ENCODE measurements at regions not wholly inside any gene's neighbourhood (a gene's known extent, or its start where the extent isn't known, plus 50 kb on each side); places are given as distances from the start of the nearest gene placed in this dataset.

DNA sequence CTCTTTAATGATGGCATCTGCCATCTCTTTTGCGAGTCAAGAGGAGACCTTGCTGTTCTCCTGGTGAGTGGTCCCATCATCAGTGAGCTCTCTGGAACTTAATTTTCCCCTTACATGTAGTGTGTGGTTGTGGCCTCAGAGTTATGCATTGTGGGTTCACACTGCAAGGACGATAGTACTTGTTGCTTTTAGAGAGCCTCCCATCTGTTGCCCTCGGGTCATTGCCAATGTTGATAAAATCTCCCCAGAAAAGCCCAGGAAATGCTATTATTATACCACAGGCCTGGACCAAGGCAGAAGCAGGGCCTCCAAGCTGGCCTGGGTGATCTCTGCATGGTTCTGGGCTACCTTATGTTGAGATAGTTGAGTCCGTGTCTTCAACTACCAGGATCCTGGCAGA lies 241.6 kb downstream of the BMP7 start:
- H3K27ac ChIP-seq (ENCODE audit: insufficient read length, low read depth, low read length), result no peak overlapping the region
- no peaks in the 10 kb centered on the region for H3K23me2 ChIP-seq (ENCODE audit: insufficient read length, low read depth, low read length, poor library complexity, severe bottlenecking)
- Mint-ChIP-seq H3K4me3 (no peak overlapping the region), H3K9me3 (no peaks in the 10 kb centered on the region; a peak in 1 of 5 replicates), H3K27me3 (ENCODE audit: low read depth) (peaks cover 38% of the 10 kb centered on the region), H3K4me1 (peaks cover 21 to 36% of the 10 kb centered on the region in 2 experiments), H3K27ac (no peak overlapping the region), H3K36me3 (ENCODE audit: insufficient read depth in 1 of 3, low read depth in 3 of 3) (peaks cover 0 to 5% (median 0%) of the 10 kb centered on the region in 3 experiments; a peak in 2 of 7 replicates)
- H3K23ac ChIP-seq (ENCODE audit: insufficient read length, low read depth, low read length), result no peak overlapping the region
- no peak overlapping the region for H4K8ac ChIP-seq (replicated peaks; ENCODE audit: insufficient read length, low read depth, low read length)
- no peak overlapping the region for H2BK15ac ChIP-seq (ENCODE audit: low read depth, low read length)
- WGBS (ENCODE audit: extremely low coverage, insufficient read length, low lambda C conversion rate), result no CpG with 5 or more reads among the region's 4 CpGs
- no peaks in the 10 kb centered on the region for H4K20me1 ChIP-seq (ENCODE audit: control insufficient read depth, insufficient read depth, insufficient read length)
- no peak overlapping the region for H2BK120ac ChIP-seq (ENCODE audit: low read depth, low read length, poor library complexity, severe bottlenecking)
- H3K9me3 ChIP-seq (ENCODE audit: control insufficient read depth, low read depth, low read length), result no peaks in the 10 kb centered on the region
- H2BK12ac ChIP-seq (ENCODE audit: insufficient read length, low read depth, low read length), result no peak overlapping the region
- H3K56ac ChIP-seq (ENCODE audit: insufficient read length, low read depth, low read length), result no peak overlapping the region
- no peak overlapping the region for H3T11ph ChIP-seq (ENCODE audit: low read length)
- H3K18ac ChIP-seq (ENCODE audit: insufficient read length, low read depth, low read length), result no peak overlapping the region
- no peak overlapping the region for H4K91ac ChIP-seq (ENCODE audit: insufficient read length, low read depth, low read length)
- H2AFZ ChIP-seq (ENCODE audit: low read length), result no peak overlapping the region
- no peak overlapping the region for H2BK20ac ChIP-seq (ENCODE audit: low read depth, low read length, poor library complexity, severe bottlenecking)
- no peak overlapping the region for H3K4ac ChIP-seq (ENCODE audit: low read depth, low read length)
- H3K4me2 ChIP-seq (ENCODE audit: insufficient read depth, insufficient read length, low read length), result no peak overlapping the region
- no peak overlapping the region for H3K14ac ChIP-seq (ENCODE audit: insufficient read depth, low read length)
- H3K79me2 ChIP-seq (ENCODE audit: insufficient read depth, low read length), result no peaks in the 10 kb centered on the region
- TF ChIP-seq, protein P1, sequence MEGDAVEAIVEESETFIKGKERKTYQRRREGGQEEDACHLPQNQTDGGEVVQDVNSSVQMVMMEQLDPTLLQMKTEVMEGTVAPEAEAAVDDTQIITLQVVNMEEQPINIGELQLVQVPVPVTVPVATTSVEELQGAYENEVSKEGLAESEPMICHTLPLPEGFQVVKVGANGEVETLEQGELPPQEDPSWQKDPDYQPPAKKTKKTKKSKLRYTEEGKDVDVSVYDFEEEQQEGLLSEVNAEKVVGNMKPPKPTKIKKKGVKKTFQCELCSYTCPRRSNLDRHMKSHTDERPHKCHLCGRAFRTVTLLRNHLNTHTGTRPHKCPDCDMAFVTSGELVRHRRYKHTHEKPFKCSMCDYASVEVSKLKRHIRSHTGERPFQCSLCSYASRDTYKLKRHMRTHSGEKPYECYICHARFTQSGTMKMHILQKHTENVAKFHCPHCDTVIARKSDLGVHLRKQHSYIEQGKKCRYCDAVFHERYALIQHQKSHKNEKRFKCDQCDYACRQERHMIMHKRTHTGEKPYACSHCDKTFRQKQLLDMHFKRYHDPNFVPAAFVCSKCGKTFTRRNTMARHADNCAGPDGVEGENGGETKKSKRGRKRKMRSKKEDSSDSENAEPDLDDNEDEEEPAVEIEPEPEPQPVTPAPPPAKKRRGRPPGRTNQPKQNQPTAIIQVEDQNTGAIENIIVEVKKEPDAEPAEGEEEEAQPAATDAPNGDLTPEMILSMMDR (conservative IDR thresholded peaks at IDR 0.05), result no peak
- peaks cover 3% of the 10 kb centered on the region; the same call in 1 of the 2 replicates for H3K4me1 ChIP-seq (ENCODE audit: insufficient read depth, low read length)
- no peaks in the 10 kb centered on the region for H3K27me3 ChIP-seq (ENCODE audit: insufficient read depth, low read length)
- DNase-seq, result no peak
- H2AK5ac ChIP-seq (ENCODE audit: insufficient read length, low read length), result no peak overlapping the region
- no peak overlapping the region for H2BK5ac ChIP-seq (ENCODE audit: insufficient read length, low read length)
- H3K79me1 ChIP-seq (ENCODE audit: insufficient read depth, low read depth, low read length, poor library complexity, severe bottlenecking), result no peaks in the 10 kb centered on the region
- H3K9ac ChIP-seq (ENCODE audit: extremely low read depth, insufficient read length, low read length), result no peak overlapping the region
- H4K5ac ChIP-seq (ENCODE audit: insufficient read length, low read depth, low read length), result no peak overlapping the region
